ENCODE measurements at regions not wholly inside any gene's neighbourhood (a gene's known extent, or its start where the extent isn't known, plus 50 kb on each side); places are given as distances from the start of the nearest gene placed in this dataset.

DNA sequence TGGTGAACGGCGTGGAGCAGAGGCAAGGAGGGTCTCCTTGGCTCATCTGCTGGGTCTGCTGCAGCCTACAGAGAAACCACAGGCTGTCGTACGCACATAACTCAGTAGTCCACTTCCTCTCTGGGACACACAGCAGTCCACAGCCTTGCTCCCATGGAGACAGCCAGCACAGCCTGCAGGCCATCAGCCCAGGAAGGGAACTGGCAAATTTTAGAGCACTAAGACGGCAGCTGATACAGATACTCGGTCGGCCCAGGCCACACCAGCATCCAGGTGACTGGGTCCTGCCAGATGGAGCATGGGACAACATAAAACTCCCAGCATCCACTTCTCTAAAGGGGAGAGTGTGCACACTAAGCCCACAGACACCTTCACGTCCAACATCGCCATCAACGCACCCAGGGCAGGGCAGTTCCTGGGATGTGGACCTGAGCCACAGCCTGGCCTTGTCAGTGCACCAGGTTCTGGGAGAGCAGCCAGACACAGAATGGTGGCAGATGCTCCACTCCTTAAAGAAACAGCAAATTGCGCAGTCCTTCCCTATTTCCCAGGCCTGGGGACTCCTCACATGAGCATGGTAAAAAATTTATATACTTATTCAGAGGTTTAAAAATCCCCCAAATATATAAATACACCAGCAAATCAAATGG, 247.1 kb upstream of the RAB4A start:
- TF ChIP-seq, protein P1, sequence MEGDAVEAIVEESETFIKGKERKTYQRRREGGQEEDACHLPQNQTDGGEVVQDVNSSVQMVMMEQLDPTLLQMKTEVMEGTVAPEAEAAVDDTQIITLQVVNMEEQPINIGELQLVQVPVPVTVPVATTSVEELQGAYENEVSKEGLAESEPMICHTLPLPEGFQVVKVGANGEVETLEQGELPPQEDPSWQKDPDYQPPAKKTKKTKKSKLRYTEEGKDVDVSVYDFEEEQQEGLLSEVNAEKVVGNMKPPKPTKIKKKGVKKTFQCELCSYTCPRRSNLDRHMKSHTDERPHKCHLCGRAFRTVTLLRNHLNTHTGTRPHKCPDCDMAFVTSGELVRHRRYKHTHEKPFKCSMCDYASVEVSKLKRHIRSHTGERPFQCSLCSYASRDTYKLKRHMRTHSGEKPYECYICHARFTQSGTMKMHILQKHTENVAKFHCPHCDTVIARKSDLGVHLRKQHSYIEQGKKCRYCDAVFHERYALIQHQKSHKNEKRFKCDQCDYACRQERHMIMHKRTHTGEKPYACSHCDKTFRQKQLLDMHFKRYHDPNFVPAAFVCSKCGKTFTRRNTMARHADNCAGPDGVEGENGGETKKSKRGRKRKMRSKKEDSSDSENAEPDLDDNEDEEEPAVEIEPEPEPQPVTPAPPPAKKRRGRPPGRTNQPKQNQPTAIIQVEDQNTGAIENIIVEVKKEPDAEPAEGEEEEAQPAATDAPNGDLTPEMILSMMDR (conservative IDR thresholded peaks at IDR 0.05), result no peak
- no peak overlapping the region for H3K27ac ChIP-seq

DNA sequence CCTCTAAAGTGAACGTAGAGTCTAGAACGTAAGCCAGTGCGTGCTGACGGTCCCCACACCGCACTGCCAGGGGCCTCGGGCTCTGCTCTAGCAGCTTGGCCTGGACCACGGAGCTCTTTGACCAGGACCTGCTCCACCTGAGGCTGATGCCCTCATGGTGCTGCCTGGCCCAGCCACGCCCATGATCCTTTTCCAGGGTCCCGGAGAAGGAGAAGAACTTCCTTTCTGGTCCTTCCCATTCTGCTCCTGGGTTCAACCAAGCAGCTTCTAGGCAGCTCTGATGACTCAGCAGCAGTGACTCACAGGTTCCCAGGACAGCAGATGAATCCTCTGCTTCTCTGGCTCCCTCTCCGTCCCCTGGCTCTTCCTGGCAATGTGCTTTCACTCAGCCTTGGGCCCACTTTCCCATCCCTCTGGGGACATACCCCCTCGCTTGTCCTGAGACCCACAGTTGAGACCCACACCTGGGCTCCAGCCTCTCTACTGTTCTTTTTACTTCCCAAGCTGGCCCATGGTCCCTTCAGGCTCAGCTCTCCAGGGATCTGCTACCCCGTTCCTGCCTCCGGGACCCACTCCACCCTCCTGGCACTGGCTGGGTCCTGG, 246.3 kb upstream of the RAB4A start:
- TF ChIP-seq, protein P1 (conservative IDR thresholded peaks at IDR 0.05), result no peak
- no peak overlapping the region for H3K27ac ChIP-seq

GRCh38 chr1:229025576-229025975, 245.3 kb upstream of the RAB4A start:
- TF ChIP-seq, protein P1 (conservative IDR thresholded peaks at IDR 0.05), result no peak
- H3K27ac ChIP-seq, result no peak overlapping the region

- no peak overlapping the region for H3K27ac ChIP-seq
- TF ChIP-seq, protein P1 (conservative IDR thresholded peaks at IDR 0.05), result no peak
Measured at GRCh38 chr1:229027158-229027557, 243.8 kb upstream of the RAB4A start.

GRCh38 chr1:229027622-229028182, 243.2 kb upstream of the RAB4A start:
- H3K27ac ChIP-seq, result no peak overlapping the region
- TF ChIP-seq, protein P1 (conservative IDR thresholded peaks at IDR 0.05), result no peak

GRCh38 chr1:229028544-229028943, 242.4 kb upstream of the RAB4A start:
- TF ChIP-seq, protein P1 (conservative IDR thresholded peaks at IDR 0.05), result no peak
- H3K27ac ChIP-seq, result no peak overlapping the region

DNA sequence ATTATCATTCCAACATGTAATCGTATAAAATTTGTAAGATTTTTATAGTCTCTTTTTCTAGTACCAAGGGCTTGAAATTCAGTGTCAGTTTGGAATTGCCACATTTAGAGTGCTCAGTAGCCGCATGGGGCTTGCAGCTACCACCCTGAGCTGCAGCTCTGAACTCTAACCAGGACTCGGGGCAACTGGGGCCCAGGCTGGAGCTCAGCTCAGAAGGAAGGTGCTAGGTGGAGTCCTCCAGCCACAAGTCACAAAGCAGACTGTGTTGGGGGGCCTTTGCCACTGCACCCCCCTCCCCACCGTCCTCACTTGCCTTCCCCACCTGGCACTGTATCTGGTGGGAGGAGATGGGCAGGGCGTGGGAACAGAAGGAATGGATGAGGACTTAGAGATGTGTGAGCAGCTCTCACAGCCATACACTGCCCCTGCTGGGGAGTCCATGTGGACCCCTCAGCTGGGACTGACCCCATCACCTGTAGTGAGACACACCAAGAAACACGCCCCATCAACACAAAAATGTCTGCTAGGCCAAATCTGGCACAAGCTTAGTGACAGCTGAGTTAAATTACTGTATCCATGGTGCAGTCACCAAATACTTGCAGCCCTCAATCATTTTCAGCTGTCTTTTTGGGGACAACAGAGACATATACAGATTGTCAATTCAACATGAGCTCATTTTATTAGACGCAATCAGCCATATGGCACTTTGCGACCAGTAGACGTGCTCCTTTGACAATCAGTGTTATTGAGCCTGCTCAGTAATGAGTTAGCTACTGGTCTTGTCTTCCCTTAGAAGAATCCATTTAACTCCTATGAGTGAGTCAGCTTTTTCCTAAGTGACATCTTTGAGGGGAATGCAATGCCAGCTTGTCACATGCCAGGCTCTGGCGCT, 241.7 kb upstream of the RAB4A start:
- TF ChIP-seq, protein P1 (conservative IDR thresholded peaks at IDR 0.05), result no peak
- H3K27ac ChIP-seq, result no peak overlapping the region
